Stimulated activated CD4-positive, alpha-beta T cell treated with anti-CD3 and anti-CD28 coated beads, Interleukin-15, amount 100 ng/mL, for 48 hours (primary cell): ENCODE measurements at regions not wholly inside any gene's neighbourhood (a gene's known extent, or its start where the extent isn't known, plus 50 kb on each side); places are given as distances from the start of the nearest gene placed in this dataset.
"Not testable (repeated sequence)": the region's sequence is repeated elsewhere in the genome, so short reads cannot be mapped to it uniquely, and the experiment has no call there.

ENCODE experiments used
- DNase-seq, 2 donors: peaks; one replicate each; pipeline ENCODE4 v3.0.0-alpha.2; 2020; ENCODE audit warnings: low read depth in 2 of 2

GRCh38 chr15:98272625-98273024, 312.1 kb downstream of the ARRDC4 start:
- DNase-seq = no peak

DNA sequence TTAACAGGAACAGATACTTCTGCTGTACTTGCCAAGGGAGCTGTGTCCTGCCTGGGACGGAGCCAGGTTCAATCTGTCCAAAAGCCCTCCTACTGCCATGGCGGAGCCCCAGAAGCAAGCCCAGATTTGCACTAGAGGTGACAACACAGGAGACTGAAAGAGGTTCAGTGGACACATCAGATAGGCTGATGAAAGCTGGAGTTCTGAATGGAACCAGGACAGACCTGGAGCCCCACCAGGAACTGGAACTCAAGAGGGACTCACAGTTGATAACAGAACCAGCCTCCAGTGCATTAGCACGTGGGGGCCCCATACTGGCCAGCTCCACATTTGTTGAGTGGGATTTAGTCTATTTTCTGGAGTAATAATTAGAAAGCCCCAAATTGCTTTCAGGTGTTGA, 315.5 kb downstream of the ARRDC4 start:
- DNase-seq = no peak

DNA sequence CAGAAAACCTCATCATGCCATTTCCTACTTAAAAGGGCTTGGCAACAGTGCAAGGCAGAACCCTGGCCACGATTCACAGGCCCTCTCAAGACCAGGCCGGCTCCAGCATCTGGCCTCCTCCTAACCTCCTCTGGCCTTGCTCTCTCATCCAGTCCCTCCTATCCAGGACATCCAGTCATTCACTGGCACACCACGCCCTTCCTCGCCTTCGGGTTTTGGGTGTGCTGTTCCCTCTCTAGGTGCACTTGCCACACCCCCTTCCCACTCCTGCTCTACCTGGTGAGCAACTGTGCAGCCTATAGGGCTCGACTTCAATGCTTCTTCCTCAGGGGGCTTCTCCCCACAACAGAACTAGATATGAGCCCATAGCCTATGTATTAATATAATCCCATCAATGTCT, 317.1 kb downstream of the ARRDC4 start:
- no peak for DNase-seq

GRCh38 chr15:98280284-98280975, 319.9 kb downstream of the ARRDC4 start:
- DNase-seq = no peak

GRCh38 chr15:98281130-98281529, 320.6 kb downstream of the ARRDC4 start:
- DNase-seq = no peak

- no peak for DNase-seq
Measured at GRCh38 chr15:98282656-98283332, 322.3 kb downstream of the ARRDC4 start.

DNA sequence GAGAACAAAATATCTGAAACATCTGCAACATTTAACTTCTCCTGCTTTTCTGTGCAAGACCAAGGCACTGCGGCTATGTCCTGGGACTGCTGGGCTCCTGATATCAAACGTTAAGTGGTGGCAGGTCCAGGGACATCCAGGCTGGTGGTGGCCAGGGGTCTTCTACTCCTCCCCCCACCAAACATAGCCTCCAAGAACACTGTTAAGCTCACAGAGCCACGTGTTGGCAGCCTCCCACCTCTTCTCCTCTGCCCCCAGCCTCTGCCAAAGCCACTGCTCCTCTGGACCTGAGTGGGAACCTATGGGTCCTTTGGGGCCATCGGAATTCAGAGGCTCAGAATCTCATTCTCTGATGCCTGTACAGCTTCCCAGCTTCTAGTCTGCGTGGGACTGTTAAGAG, 325.7 kb downstream of the ARRDC4 start:
- DNase-seq = no peak

- DNase-seq = no peak
Measured at GRCh38 chr15:98286831-98287230, 326.3 kb downstream of the ARRDC4 start.

DNA sequence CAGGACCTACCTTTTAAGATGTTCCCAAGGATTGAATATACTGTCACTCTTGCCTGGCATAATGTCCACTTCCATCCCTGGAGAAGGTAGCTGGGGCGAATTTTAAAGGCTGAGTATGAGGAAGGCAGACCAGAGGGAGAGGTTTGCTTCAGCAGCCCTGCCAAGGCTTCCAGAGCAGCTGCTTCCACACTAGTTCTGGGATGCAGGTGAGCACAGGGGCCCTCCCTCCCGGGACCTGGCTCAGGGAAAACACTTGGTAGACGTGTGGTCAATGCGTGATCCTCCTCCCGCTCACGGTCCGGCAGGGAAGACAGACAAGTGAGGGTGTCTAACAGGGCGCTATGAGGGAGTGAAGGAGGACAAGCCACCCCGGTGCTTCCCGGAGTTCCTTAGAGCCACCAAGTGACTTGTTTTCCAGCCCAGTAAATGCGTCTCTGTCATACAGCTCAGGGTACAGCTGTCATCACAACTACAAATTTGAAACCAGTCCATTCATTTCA, 327.6 kb downstream of the ARRDC4 start:
- no peak for DNase-seq

DNA sequence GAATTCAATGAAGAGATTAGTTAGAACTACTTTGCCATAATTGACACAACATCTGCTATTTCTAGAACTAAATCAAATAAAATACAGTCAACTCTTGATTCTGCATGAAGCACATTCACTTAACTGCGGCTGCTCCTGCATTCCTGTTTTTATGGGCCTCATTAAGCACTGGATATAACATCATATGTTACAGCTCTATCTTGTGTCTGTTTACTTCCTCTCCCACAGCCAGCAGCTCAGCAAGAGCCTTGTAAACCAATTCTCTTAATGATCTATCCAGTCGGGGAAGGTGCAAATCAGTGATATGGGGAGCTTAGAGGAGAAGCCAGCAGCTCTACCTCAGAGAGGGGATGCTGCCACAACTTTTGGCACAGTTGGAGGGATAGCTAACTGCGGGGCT, 329.2 kb downstream of the ARRDC4 start:
- no peak for DNase-seq

DNA sequence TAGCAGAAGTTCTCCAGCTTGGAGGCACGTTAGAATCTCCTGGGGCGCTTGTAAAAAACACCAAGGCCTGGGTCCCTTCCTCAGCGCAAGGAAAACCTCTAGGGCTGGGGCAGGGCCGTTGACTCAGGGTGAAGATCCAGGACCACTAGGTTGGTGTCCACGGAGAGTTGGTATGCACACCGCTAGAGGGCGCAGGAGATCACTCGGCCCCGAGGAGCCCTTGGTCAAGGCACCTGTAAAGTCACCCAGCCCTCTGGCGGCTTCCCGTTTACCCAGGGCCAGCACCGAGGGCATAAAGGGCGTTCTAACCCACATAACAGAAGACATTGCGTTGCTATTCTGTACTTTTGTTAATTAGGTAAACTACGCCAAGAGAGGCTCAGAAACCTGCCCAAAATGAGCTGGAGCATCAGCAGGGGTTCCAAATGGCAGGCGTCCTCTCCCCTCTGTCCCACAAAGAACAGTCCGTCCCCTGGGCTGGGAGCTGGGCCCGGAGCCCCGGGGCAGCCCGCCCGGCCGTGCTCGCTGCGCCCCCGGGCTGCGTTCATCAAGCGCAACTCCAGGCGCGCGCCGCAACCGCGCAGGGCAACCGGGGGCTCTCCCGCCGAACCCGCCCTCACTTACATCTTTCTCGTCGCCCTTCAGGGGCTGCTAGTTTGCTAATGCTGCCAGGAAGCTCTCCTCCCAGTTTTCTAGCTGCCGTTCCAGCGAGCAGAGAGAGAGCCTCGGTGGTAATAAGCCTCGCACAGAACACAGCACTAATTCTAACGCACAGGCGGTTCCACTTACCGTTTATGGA, 332.1 kb downstream of the ARRDC4 start:
- peak; percentile 25 to 34 for DNase-seq

DNA sequence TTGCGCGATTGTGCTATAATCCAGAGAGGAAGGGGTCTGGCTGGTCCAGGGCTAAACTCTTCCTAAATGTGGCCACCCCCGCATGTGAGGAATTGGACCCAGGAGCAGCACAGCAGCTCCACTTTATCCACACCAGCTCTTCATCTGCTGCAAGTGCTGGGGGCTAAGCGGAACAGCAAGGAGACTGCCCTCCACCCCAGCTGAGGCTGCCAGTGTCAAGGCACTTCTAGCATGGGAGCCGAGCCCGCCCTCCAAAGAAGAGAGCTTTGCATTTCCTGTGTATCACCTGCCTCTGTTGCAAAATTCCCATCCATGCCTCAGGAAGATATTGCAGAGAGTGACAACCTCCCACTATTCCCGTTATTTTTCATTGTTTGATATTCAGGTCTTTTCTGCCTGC, 333.6 kb downstream of the ARRDC4 start:
- DNase-seq = no peak

DNA sequence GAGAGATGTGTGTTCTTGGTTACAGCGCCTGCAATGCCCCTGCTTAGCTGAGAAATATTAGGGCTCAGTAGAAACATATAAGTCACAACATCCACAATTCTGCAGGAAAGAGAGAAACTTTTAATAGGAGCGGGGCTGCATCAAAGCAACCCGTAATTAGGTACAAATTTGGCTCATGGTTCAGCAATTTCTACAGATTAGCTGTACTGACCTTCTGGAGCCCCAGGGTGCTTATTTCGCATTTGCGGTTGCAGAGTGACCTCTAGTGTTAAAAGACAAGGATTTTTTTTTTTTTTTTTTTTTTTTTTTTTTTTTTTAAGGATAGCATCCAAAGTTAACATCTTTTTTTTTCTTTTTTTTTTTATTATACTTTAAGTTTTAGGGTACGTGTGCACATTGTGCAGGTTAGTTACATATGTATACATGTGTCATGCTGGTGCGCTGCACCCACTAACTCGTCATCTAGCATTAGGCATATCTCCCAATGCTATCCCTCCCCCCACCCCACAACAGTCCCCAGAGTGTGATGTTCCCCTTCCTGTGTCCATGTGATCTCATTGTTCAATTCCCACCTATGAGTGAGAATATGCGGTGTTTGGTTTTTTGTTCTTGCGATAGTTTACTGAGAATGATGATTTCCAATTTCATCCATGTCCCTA, 334.7 kb downstream of the ARRDC4 start:
- DNase-seq = not testable (repeated sequence)

DNA sequence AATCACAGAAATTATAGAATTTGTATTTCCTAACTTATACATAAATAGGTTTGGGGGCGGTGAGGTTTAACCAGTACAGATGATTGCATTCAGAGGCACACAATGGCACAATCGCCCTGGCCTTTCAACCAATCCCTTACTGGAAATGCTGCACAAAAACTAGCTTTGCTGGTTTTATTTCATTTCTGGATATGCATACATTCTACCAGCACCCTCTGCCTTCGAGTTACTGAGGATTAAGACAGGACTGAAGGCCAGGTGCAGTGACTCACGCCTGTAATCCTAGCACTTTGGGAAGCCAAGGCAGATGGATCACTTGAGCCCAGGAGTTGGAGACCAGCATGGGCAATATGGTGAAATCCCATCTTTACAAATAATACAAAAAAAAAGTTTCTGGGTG, 336.1 kb downstream of the ARRDC4 start:
- no peak for DNase-seq

DNA sequence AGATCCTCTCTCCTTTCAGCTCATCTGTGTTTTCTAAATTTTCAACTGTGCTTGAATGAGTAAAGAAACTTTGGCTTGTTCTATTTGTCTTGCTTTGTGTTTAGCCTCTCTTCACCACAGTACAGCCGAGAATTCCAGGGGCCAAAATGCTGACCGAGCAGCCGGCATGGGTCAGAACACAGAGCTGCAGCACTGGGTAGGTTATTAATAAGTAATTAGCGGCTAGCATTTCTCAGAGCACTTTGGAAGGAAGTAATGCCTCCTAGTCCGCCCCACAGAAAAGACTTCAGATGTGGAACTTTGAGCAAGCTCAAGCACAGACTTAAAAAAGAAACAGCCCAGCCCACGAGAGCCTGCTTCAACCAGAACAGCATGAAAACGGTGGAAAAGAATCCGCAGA, 343.9 kb downstream of the ARRDC4 start:
- no peak for DNase-seq

DNA sequence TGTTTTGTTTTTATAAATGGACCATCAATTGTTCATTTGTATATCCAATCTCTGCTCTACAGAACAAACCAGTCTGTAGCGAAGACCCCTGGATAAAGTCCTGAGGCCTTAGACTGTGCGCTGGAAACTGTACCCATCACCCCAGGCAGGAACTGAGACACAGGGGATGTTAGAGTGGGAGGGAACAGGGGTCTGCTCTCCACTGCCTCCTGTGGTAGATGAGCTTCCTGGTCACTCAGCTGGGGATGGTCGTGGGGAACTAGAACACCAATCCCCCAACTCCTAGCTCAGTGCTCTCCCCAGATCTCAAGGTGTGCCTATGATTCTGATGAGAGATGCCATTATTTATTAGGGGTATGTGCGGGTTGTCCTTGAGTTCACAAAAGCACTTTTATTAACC, 340.2 kb upstream of the IGF1R start:
- DNase-seq = no peak

DNA sequence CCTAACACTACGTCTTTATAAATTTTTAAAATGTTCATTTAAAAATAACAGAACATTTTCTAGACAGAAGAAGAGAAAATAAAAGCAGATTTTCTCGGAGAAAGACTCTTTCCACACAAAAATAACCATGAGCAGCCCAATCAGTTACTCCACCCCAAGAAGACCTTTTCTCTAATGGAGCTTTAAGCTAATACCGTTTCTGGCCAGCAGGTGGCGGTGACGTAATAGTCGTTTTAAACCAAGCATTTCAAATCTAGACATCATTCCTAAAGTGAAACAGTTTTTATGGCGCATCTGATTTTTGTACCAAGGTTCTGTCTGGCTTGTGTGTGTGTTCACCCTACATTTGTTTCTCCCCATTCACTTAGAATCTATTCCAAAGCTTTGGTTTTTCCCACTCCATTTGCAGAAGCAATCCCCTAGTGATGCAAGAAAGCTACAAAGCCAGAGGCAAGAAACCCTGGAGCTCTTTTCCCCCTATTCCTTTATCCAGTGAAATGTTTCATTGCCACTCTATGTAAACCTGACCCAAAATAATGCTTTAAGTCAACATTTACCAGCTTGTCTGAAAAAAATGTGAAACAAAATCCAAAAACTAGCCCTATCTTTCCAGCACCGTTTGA, 336.7 kb upstream of the IGF1R start:
- peak; percentile 38 to 52 for DNase-seq

DNA sequence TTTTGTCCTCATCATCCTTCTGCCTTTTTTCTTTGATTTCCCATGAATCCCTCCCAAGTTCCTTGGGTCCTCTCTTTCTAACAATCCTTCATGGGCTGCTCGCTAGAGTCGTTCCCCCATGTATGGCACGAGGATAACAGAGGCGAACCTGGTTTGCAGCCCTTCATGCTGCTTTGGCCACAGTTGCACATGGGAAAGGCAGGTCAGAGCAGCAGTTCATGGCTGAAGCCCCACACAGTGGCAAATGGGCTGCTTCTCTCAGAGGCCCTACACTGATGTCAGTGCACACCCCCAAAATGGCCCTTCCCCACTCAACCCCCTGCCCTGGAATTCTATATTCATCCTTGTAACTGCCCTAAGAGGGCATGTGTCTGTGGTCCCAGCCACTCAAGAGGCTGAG, 335.4 kb upstream of the IGF1R start:
- no peak for DNase-seq

- DNase-seq = no peak
Measured at GRCh38 chr15:98315971-98316370, 332.4 kb upstream of the IGF1R start.

GRCh38 chr15:98321896-98322295, 326.4 kb upstream of the IGF1R start:
- no peak for DNase-seq

GRCh38 chr15:98322581-98322980, 325.8 kb upstream of the IGF1R start:
- DNase-seq = no peak
